GM23338 (cell line): ENCODE measurements at regions not wholly inside any gene's neighbourhood (a gene's known extent, or its start where the extent isn't known, plus 50 kb on each side); places are given as distances from the start of the nearest gene placed in this dataset.

Experiments used
- ATAC-seq: fragments of 200-7000 bp; cut with Tn5 transposase; 3 replicates; pipeline ENCODE4 v1.9.1; 2020
- DNase-seq: peaks from one replicate; pipeline ENCODE4 v3.0.0-alpha.2; 2015; ENCODE audit warnings: low spot score
- H2AFZ ChIP-seq: fragments of 200-600 bp; sonication (generic); 2 replicates; pipeline ENCODE4 v1.8.0; 2016; ENCODE audit warnings: antibody characterized with exemption, mild to moderate bottlenecking, moderate library complexity
- H3F3A ChIP-seq: fragments of 200-600 bp; sonication (generic); replicated peaks from 2 replicates; pipeline ENCODE4 v1.8.0; 2017; ENCODE audit warnings: antibody characterized with exemption, mixed run types, low read depth
- H3K27ac ChIP-seq: fragments of 200-600 bp; sonication (generic); 2 replicates; pipeline ENCODE4 v1.6.1; 2016; ENCODE audit warnings: low read depth
- H3K27me3 ChIP-seq: fragments of 200-600 bp; sonication (generic); 2 replicates; pipeline ENCODE4 v1.8.0; 2016; ENCODE audit warnings: mild to moderate bottlenecking, mixed run types, moderate library complexity; ENCODE audit not compliant: insufficient read depth
- H3K36me3 ChIP-seq: fragments of 200-600 bp; sonication (generic); 2 replicates; pipeline ENCODE4 v1.8.0; 2016; ENCODE audit warnings: mild to moderate bottlenecking; ENCODE audit not compliant: insufficient read depth
- H3K4me1 ChIP-seq: fragments of 200-600 bp; sonication (generic); 2 replicates; pipeline ENCODE4 v1.8.0; 2016; ENCODE audit warnings: mild to moderate bottlenecking, moderate library complexity; ENCODE audit not compliant: insufficient read depth
- H3K4me2 ChIP-seq: fragments of 200-600 bp; sonication (generic); 2 replicates; pipeline ENCODE4 v1.7.1; 2017; ENCODE audit warnings: mixed run types
- H3K4me3 ChIP-seq: fragments of 200-600 bp; sonication (generic); 2 replicates; pipeline ENCODE4 v1.6.1; 2016; ENCODE audit warnings: mixed run types
- H3K79me2 ChIP-seq: fragments of 200-600 bp; sonication (generic); replicated peaks from 2 replicates; pipeline ENCODE4 v1.8.0; 2017; ENCODE audit warnings: mild to moderate bottlenecking; ENCODE audit not compliant: insufficient read depth
- H3K9me2 ChIP-seq: fragments of 200-600 bp; sonication (generic); 2 replicates; pipeline ENCODE4 v1.8.0; 2017; ENCODE audit not compliant: insufficient read depth
- H4K20me1 ChIP-seq: fragments of 200-600 bp; sonication (generic); replicated peaks from 2 replicates; pipeline ENCODE4 v1.8.0; 2017; ENCODE audit warnings: mild to moderate bottlenecking; ENCODE audit not compliant: insufficient read depth
- H3K27ac Mint-ChIP-seq: 2 replicates; pipeline ENCODE4 v1.8.0; 2020; ENCODE audit warnings: inconsistent platforms, mild to moderate bottlenecking, moderate library complexity, mixed read lengths
- H3K27me3 Mint-ChIP-seq: 3 replicates; pipeline ENCODE4 v1.8.0; 2022; ENCODE audit warnings: low read depth, mild to moderate bottlenecking, moderate library complexity, mixed read lengths, inconsistent platforms; ENCODE audit not compliant: insufficient read depth, poor library complexity
- H3K36me3 Mint-ChIP-seq: 3 replicates; pipeline ENCODE4 v1.8.0; 2021; ENCODE audit warnings: low read depth, mild to moderate bottlenecking, inconsistent platforms, moderate library complexity, mixed read lengths
- H3K4me1 Mint-ChIP-seq: 3 replicates; pipeline ENCODE4 v1.8.0; 2020; ENCODE audit warnings: mild to moderate bottlenecking, inconsistent platforms, mixed read lengths
- H3K4me3 Mint-ChIP-seq: 3 replicates; pipeline ENCODE4 v1.8.0; 2021; ENCODE audit warnings: moderate library complexity, mild to moderate bottlenecking, inconsistent platforms, mixed read lengths
- H3K9me3 Mint-ChIP-seq: 3 replicates; pipeline ENCODE4 v1.8.0; 2020; ENCODE audit warnings: moderate library complexity, mild to moderate bottlenecking, inconsistent platforms, mixed read lengths
- CREB1 ChIP-seq: fragments of 250-450 bp; sonication (Bioruptor Pico); IDR thresholded peaks from 2 replicates; pipeline ENCODE4 v1.5.0; 2020; ENCODE audit warnings: low read depth, mild to moderate bottlenecking, moderate library complexity
- EZH2 ChIP-seq: fragments of 200-600 bp; sonication (generic); IDR thresholded peaks from one replicate; pipeline ENCODE4 v1.8.0; 2017; ENCODE audit warnings: antibody characterized with exemption, mild to moderate bottlenecking, low read depth; ENCODE audit not compliant: unreplicated experiment
- JUNB ChIP-seq: IDR thresholded peaks from one replicate; pipeline ENCODE4 v1.6.1; 2016; ENCODE audit warnings: antibody characterized with exemption; ENCODE audit not compliant: unreplicated experiment
- NANOG ChIP-seq: IDR thresholded peaks from 2 replicates; pipeline ENCODE4 v1.6.1; 2016; ENCODE audit warnings: antibody characterized with exemption, borderline replicate concordance
- STAT1 ChIP-seq: IDR thresholded peaks from one replicate; pipeline ENCODE4 v1.6.1; 2016; ENCODE audit warnings: antibody characterized with exemption; ENCODE audit not compliant: unreplicated experiment
- ZNF114 ChIP-seq: fragments of 250-450 bp; sonication (Bioruptor Pico); IDR thresholded peaks from 2 replicates; pipeline ENCODE4 v1.5.0; 2020; ENCODE audit warnings: mild to moderate bottlenecking, moderate library complexity
- ZNF331 ChIP-seq: fragments of 250-450 bp; sonication (Bioruptor Pico); IDR thresholded peaks from 2 replicates; pipeline ENCODE4 v1.5.0; 2020; ENCODE audit warnings: low read depth, mild to moderate bottlenecking, moderate library complexity
- TF ChIP-seq, protein P1 (sequence below): IDR thresholded peaks from 2 replicates; pipeline ENCODE4 v1.6.1; 2016; ENCODE audit warnings: antibody characterized with exemption
- TF ChIP-seq, protein P2 (sequence below): IDR thresholded peaks from one replicate; pipeline ENCODE4 v1.6.1; 2018; ENCODE audit warnings: antibody characterized with exemption; ENCODE audit not compliant: unreplicated experiment
- TF ChIP-seq, protein P3 (sequence below), 2 experiments: fragments of 200-600 bp in 1 of 2; sonication (generic) in 1 of 2; conservative IDR thresholded peaks; 2 replicates each; pipeline versions ENCODE4 v1.5.1 to v1.6.1; 2016 to 2017; ENCODE audit warnings: antibody characterized with exemption in 2 of 2, low read depth in 2 of 2, mild to moderate bottlenecking in 2 of 2, moderate library complexity in 1 of 2

DNA sequence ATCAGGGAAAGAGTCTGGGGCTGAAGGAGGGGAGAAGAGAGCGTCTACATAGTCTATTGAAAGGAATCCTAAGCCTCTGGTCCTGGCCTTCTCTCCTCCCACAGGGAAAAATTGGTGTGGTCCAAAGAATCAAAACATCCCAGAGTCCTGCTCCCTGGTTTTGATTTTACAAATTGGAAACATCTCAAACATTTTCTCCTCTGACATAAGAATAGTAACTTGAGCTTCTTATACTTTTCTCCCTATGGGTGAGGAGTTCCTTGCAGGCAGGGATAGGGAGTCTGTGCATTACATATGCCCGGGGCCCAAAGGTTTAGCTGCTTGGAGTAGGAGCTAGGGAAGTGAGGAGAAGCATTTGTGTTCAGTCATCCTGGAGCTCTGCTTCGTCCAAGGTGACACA lies 120.0 kb upstream of the GGTLC1 start:
- H3K9me3 Mint-ChIP-seq: no peaks in the 10 kb centered on the region
- no peaks in the 10 kb centered on the region for H4K20me1 ChIP-seq
- H3K4me2 ChIP-seq: no peak overlapping the region
- ATAC-seq (no peak), DNase-seq (no peak)
- no peaks in the 10 kb centered on the region for H3K27me3 ChIP-seq
- H3K36me3 Mint-ChIP-seq: no peaks in the 10 kb centered on the region
- H3K9me2 ChIP-seq: no peaks in the 10 kb centered on the region
- no peak overlapping the region for H3K4me3 Mint-ChIP-seq
- no peaks in the 10 kb centered on the region for H3K36me3 ChIP-seq
- no peak overlapping the region for H3K27ac ChIP-seq
- no peak overlapping the region for H3K27ac Mint-ChIP-seq
- H2AFZ ChIP-seq: no peak overlapping the region
- H3K79me2 ChIP-seq: no peaks in the 10 kb centered on the region
- no peak overlapping the region for H3K4me3 ChIP-seq
- no peaks in the 10 kb centered on the region for H3K4me1 Mint-ChIP-seq
- peaks cover 10% of the 10 kb centered on the region for H3K27me3 Mint-ChIP-seq
- no peak for TF ChIP-seq JUNB
- TF ChIP-seq, protein P1, sequence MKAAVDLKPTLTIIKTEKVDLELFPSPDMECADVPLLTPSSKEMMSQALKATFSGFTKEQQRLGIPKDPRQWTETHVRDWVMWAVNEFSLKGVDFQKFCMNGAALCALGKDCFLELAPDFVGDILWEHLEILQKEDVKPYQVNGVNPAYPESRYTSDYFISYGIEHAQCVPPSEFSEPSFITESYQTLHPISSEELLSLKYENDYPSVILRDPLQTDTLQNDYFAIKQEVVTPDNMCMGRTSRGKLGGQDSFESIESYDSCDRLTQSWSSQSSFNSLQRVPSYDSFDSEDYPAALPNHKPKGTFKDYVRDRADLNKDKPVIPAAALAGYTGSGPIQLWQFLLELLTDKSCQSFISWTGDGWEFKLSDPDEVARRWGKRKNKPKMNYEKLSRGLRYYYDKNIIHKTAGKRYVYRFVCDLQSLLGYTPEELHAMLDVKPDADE: no peak
- TF ChIP-seq, protein P2, sequence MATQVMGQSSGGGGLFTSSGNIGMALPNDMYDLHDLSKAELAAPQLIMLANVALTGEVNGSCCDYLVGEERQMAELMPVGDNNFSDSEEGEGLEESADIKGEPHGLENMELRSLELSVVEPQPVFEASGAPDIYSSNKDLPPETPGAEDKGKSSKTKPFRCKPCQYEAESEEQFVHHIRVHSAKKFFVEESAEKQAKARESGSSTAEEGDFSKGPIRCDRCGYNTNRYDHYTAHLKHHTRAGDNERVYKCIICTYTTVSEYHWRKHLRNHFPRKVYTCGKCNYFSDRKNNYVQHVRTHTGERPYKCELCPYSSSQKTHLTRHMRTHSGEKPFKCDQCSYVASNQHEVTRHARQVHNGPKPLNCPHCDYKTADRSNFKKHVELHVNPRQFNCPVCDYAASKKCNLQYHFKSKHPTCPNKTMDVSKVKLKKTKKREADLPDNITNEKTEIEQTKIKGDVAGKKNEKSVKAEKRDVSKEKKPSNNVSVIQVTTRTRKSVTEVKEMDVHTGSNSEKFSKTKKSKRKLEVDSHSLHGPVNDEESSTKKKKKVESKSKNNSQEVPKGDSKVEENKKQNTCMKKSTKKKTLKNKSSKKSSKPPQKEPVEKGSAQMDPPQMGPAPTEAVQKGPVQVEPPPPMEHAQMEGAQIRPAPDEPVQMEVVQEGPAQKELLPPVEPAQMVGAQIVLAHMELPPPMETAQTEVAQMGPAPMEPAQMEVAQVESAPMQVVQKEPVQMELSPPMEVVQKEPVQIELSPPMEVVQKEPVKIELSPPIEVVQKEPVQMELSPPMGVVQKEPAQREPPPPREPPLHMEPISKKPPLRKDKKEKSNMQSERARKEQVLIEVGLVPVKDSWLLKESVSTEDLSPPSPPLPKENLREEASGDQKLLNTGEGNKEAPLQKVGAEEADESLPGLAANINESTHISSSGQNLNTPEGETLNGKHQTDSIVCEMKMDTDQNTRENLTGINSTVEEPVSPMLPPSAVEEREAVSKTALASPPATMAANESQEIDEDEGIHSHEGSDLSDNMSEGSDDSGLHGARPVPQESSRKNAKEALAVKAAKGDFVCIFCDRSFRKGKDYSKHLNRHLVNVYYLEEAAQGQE: no peak
- TF ChIP-seq ZNF114 (CRISPR knock-in tag): no peak
- TF ChIP-seq EZH2: no peak
- TF ChIP-seq NANOG: no peak
- H3F3A ChIP-seq: no peaks in the 10 kb centered on the region
- H3K4me1 ChIP-seq: no peaks in the 10 kb centered on the region

DNA sequence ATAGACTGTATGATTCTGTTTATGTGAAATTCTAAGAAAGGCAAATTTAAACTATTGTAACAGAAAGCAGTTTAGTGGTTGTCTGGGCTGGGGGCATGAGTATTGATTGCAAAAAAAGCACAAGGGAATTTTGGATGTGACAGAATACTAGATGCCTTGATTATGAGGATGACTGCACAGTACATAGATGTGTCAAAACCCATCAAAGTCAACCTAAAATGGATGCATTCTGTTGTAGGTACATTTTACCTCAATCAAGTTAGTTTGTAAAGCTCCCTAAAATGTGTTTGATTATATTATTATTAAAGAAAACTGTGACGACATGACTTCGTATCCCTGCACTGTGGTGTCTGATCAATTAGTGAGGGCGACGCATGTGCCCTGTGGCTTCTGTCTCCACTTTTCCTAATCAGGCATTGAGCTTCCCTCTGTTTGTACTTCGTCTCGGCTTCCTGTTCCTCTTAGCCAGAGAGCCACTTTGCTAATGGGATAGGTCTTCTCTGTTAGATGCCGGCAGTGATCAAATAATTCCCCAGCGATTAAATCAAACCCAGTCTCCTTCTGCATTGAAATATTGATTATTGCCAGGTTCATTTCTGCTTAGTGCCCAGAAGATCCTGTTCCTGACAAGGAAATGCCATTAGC lies 118.3 kb upstream of the GGTLC1 start:
- no peak overlapping the region for H3K27ac Mint-ChIP-seq

More for the DNA sequence above, 118.3 kb upstream of the GGTLC1 start:
- H3K4me3 ChIP-seq: no peak overlapping the region
- H3K9me2 ChIP-seq: no peaks in the 10 kb centered on the region
- H3K4me3 Mint-ChIP-seq: no peak overlapping the region
- no peaks in the 10 kb centered on the region for H3K27me3 ChIP-seq
- H3K36me3 Mint-ChIP-seq: no peaks in the 10 kb centered on the region
- H3K4me1 Mint-ChIP-seq: no peaks in the 10 kb centered on the region
- H3K79me2 ChIP-seq: no peaks in the 10 kb centered on the region
- no peak overlapping the region for H2AFZ ChIP-seq
- H3K27ac ChIP-seq: no peak overlapping the region
- peaks cover 10% of the 10 kb centered on the region for H3K27me3 Mint-ChIP-seq
- no peaks in the 10 kb centered on the region for H4K20me1 ChIP-seq
- no peaks in the 10 kb centered on the region for H3K4me1 ChIP-seq
- H3F3A ChIP-seq: no peaks in the 10 kb centered on the region
- H3K4me2 ChIP-seq: no peak overlapping the region
- DNase-seq: no peak
- TF ChIP-seq ZNF331 (CRISPR knock-in tag) (no peak), EZH2 (no peak), STAT1 (no peak), CREB1 (no peak)
- TF ChIP-seq, protein P3, sequence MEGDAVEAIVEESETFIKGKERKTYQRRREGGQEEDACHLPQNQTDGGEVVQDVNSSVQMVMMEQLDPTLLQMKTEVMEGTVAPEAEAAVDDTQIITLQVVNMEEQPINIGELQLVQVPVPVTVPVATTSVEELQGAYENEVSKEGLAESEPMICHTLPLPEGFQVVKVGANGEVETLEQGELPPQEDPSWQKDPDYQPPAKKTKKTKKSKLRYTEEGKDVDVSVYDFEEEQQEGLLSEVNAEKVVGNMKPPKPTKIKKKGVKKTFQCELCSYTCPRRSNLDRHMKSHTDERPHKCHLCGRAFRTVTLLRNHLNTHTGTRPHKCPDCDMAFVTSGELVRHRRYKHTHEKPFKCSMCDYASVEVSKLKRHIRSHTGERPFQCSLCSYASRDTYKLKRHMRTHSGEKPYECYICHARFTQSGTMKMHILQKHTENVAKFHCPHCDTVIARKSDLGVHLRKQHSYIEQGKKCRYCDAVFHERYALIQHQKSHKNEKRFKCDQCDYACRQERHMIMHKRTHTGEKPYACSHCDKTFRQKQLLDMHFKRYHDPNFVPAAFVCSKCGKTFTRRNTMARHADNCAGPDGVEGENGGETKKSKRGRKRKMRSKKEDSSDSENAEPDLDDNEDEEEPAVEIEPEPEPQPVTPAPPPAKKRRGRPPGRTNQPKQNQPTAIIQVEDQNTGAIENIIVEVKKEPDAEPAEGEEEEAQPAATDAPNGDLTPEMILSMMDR (conservative IDR thresholded peaks at IDR 0.05; ENCODE audit: low read depth in 2 of 2): no peak
- no peak for ATAC-seq
- no peaks in the 10 kb centered on the region for H3K9me3 Mint-ChIP-seq
- no peaks in the 10 kb centered on the region for H3K36me3 ChIP-seq
